HCT116 (cell line): ENCODE measurements at regions not wholly inside any gene's neighbourhood (a gene's known extent, or its start where the extent isn't known, plus 50 kb on each side); places are given as distances from the start of the nearest gene placed in this dataset.

Source experiments
- ATAC-seq: fragments of 200-7000 bp; cut with Tn5 transposase; 2 replicates; pipeline ENCODE4 v1.9.1; 2020; ENCODE audit warnings: mild to moderate bottlenecking, moderate library complexity
- BruUV-seq: library from RNA; stranded (reverse); fragments of 400-500 nt; replicated peaks from 2 replicates; lab custom pipeline; 2021; lab: Mats Ljungman, UMichigan
- CTCF ChIA-PET: fragments of 300-600 bp; sonication (Branson Sonifier 250); formaldehyde crosslinking; loops from one replicate; lab custom pipeline; 2021; ENCODE audit warnings: antibody characterized with exemption; lab: Charles Lee
- POLR2A ChIA-PET: fragments of 300-600, 350-600 bp; sonication (Branson Sonifier 250); formaldehyde crosslinking; loops from one replicate; lab custom pipeline; 2021; ENCODE audit warnings: antibody characterized with exemption; lab: Charles Lee
- RAD21 ChIA-PET, 2 experiments: fragments of 300-600 bp; sonication (Branson Sonifier 250); formaldehyde crosslinking; loops; one replicate each; lab custom pipeline; 2023; ENCODE audit warnings: low total read pairs in 2 of 2; ENCODE audit not compliant: uncharacterized antibody in 2 of 2, unreplicated experiment in 2 of 2, low non-redundant PET in 1 of 2; lab: Charles Lee
- DNase-seq: peaks from one replicate; pipeline ENCODE4 v3.0.0-alpha.2; 2010; ENCODE audit warnings: low read depth, low spot score
- H2AFZ ChIP-seq: fragments of 200-600 bp; shearing (Covaris generic), sonication (generic); 2 replicates; pipeline ENCODE4 v1.6.1; 2017; ENCODE audit warnings: low read depth, mixed run types, mixed read lengths, antibody characterized with exemption, low read length; ENCODE audit not compliant: poor library complexity, severe bottlenecking
- H3K27ac ChIP-seq: 2 replicates; pipeline ENCODE4 v1.5.1; 2012; ENCODE audit warnings: low read depth, low read length
- H3K27me3 ChIP-seq: fragments of 200-600 bp; sonication (generic); 2 replicates; pipeline ENCODE4 v1.6.1; 2016; ENCODE audit warnings: mixed run types, low read length, mixed read lengths; ENCODE audit not compliant: insufficient read depth
- H3K36me3 ChIP-seq, 2 experiments: fragments of 200-500 bp in 1 of 2; fragments of 200-600 bp in 1 of 2; sonication (Bioruptor generic) in 1 of 2; sonication (generic) in 1 of 2; 2 replicates each; pipeline versions ENCODE4 v1.5.1 to v1.6.1; 2014 to 2016; ENCODE audit warnings: low read length in 2 of 2, inconsistent platforms in 1 of 2, mixed read lengths in 1 of 2, mixed run types in 1 of 2; ENCODE audit not compliant: insufficient read depth in 2 of 2, control insufficient read depth in 1 of 2
- H3K4me1 ChIP-seq, 2 experiments: fragments of 200-600 bp in 1 of 2; sonication (generic) in 1 of 2; 2 replicates each; pipeline versions ENCODE4 v1.5.1 to v1.6.1; 2012 to 2017; ENCODE audit warnings: low read length in 2 of 2, inconsistent platforms in 1 of 2, mild to moderate bottlenecking in 1 of 2, mixed read lengths in 1 of 2, mixed run types in 1 of 2, moderate library complexity in 1 of 2; ENCODE audit not compliant: insufficient read depth in 2 of 2, control insufficient read depth in 1 of 2
- H3K4me2 ChIP-seq: fragments of 200-600 bp; sonication (generic); 2 replicates; pipeline ENCODE4 v1.6.1; 2017; ENCODE audit warnings: mixed run types, low read length, mixed read lengths
- H3K4me3 ChIP-seq, 2 experiments: fragments of 200-600 bp in 1 of 2; sonication (generic) in 1 of 2; replicated peaks in 1 of 2; 2 replicates each; pipeline ENCODE4 v1.5.1; 2011 to 2016; ENCODE audit warnings: low read length in 2 of 2, control low read depth in 1 of 2, low read depth in 1 of 2, mild to moderate bottlenecking in 1 of 2, mixed read lengths in 1 of 2, mixed run types in 1 of 2
- H3K79me2 ChIP-seq: fragments of 200-600 bp; sonication (generic); 2 replicates; pipeline ENCODE4 v1.6.1; 2017; ENCODE audit warnings: mild to moderate bottlenecking, mixed run types, low read length, moderate library complexity, mixed read lengths; ENCODE audit not compliant: insufficient read depth
- H3K9ac ChIP-seq: fragments of 200-600 bp; sonication (generic); 2 replicates; pipeline ENCODE4 v1.6.1; 2016; ENCODE audit warnings: low read length, mixed read lengths
- H3K9me2 ChIP-seq: fragments of 200-600 bp; sonication (generic), shearing (Covaris generic); 2 replicates; pipeline ENCODE4 v1.6.1; 2017; ENCODE audit warnings: mixed run types, mild to moderate bottlenecking, moderate library complexity; ENCODE audit not compliant: insufficient read depth
- H3K9me3 ChIP-seq, 2 experiments: fragments of 200-500 bp in 1 of 2; fragments of 200-600 bp in 1 of 2; sonication (Bioruptor generic) in 1 of 2; sonication (generic) in 1 of 2; 2 replicates each; pipeline ENCODE4 v1.6.1; 2014 to 2017; ENCODE audit warnings: low read length in 2 of 2, mixed read lengths in 2 of 2, inconsistent platforms in 1 of 2, low read depth in 1 of 2, mild to moderate bottlenecking in 1 of 2, mixed run types in 1 of 2, moderate library complexity in 1 of 2; ENCODE audit not compliant: control insufficient read depth in 1 of 2, insufficient read depth in 1 of 2
- H4K20me1 ChIP-seq: fragments of 200-600 bp; sonication (generic), shearing (Covaris generic); 2 replicates; pipeline ENCODE4 v1.6.1; 2017; ENCODE audit warnings: mixed run types, mild to moderate bottlenecking, moderate library complexity; ENCODE audit not compliant: insufficient read depth
- CBX3 ChIP-seq: IDR thresholded peaks from 2 replicates; pipeline ENCODE4 v1.6.1; 2012; ENCODE audit warnings: low read depth
- CEBPB ChIP-seq: IDR thresholded peaks from 2 replicates; pipeline ENCODE4 v1.6.1; 2012; ENCODE audit warnings: low read depth
- EGR1 ChIP-seq: IDR thresholded peaks from 2 replicates; pipeline ENCODE4 v1.6.1; 2012; ENCODE audit warnings: low read depth
- EZH2 ChIP-seq: fragments of 200-600 bp; sonication (generic); IDR thresholded peaks from 2 replicates; pipeline ENCODE4 v1.6.1; 2017; ENCODE audit warnings: antibody characterized with exemption, mixed run types
- RAD21 ChIP-seq: IDR thresholded peaks from 2 replicates; pipeline ENCODE4 v1.6.1; 2012; ENCODE audit warnings: low read depth, mild to moderate bottlenecking
- SRF ChIP-seq: IDR thresholded peaks from 2 replicates; pipeline ENCODE4 v1.6.1; 2012; ENCODE audit warnings: low read depth
- TCF7L2 ChIP-seq: IDR thresholded peaks from 2 replicates; pipeline ENCODE4 v1.7.0; 2011; ENCODE audit warnings: borderline replicate concordance, inconsistent platforms; ENCODE audit not compliant: insufficient read depth, insufficient read length; ENCODE audit errors: extremely low read depth
- ZFX ChIP-seq: fragments of 450-650 bp; IDR thresholded peaks from 2 replicates; pipeline ENCODE4 v1.6.1; 2017
- ZNF274 ChIP-seq: fragments of 200-500 bp; sonication (Bioruptor generic); IDR thresholded peaks from 2 replicates; pipeline ENCODE4 v1.6.1; 2014; ENCODE audit warnings: mild to moderate bottlenecking, low read depth, low read length, inconsistent platforms
- intact Hi-C: fragments of 100-400 bp; cut with micrococcal nuclease; formaldehyde crosslinking; loops from 2 replicates; pipeline ENCODE4 v1.10.0; 2022
- TF ChIP-seq, protein P1 (sequence below): IDR thresholded peaks from 2 replicates; pipeline ENCODE4 v1.6.1; 2011; ENCODE audit warnings: mild to moderate bottlenecking, low read length, moderate library complexity; ENCODE audit not compliant: insufficient replicate concordance; ENCODE audit errors: extremely low read depth
- TF ChIP-seq, protein P2 (sequence below): IDR thresholded peaks from 2 replicates; pipeline ENCODE4 v1.6.1; 2012; ENCODE audit warnings: low read depth
- TF ChIP-seq, protein P3 (sequence below): IDR thresholded peaks from 2 replicates; pipeline ENCODE4 v1.6.1; 2012

DNA sequence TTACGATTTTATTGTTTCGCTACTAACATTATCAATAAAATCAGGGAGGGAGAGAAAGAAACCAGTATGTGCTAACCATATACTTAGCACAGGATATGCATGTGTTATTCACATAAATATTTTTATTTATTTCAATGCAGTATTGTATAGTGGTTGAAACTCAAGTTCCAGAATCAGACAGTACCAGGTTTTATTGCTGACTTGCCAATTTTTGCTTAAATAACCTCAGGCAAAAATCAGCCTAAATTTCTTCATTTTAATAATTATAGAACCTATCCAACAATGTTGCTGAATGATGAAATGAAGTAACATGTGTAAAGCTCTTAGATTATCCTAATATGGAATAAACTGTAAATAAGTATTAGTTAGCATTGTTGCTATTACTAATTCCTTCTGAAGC lies 61.4 kb upstream of the LRRC7 start:
- Histone ChIP-seq H3K4me3 (no peak overlapping the region), H3K27ac (no peak overlapping the region), H3K36me3 (no peaks in the 10 kb centered on the region), H3K27me3 (peaks cover 18% of the 10 kb centered on the region; the same call in 1 of the 2 replicates), H3K9ac (no peak overlapping the region), H4K20me1 (no peaks in the 10 kb centered on the region), H3K4me1 (no peaks in the 10 kb centered on the region), H3K9me3 (no peaks in the 10 kb centered on the region), H2AFZ (no peak overlapping the region), H3K4me2 (no peak overlapping the region), H3K9me2 (no peaks in the 10 kb centered on the region), H3K79me2 (no peaks in the 10 kb centered on the region)
- RAD21 ChIA-PET, result no interaction called here
- POLR2A ChIA-PET, result no interaction called here
- TF ChIP-seq RAD21 (no peak), CBX3 (no peak), EGR1 (no peak), CEBPB (no peak), ZNF274 (no peak), ZFX (no peak), SRF (no peak), EZH2 (no peak), TCF7L2 (no peak)
- TF ChIP-seq, protein P1, sequence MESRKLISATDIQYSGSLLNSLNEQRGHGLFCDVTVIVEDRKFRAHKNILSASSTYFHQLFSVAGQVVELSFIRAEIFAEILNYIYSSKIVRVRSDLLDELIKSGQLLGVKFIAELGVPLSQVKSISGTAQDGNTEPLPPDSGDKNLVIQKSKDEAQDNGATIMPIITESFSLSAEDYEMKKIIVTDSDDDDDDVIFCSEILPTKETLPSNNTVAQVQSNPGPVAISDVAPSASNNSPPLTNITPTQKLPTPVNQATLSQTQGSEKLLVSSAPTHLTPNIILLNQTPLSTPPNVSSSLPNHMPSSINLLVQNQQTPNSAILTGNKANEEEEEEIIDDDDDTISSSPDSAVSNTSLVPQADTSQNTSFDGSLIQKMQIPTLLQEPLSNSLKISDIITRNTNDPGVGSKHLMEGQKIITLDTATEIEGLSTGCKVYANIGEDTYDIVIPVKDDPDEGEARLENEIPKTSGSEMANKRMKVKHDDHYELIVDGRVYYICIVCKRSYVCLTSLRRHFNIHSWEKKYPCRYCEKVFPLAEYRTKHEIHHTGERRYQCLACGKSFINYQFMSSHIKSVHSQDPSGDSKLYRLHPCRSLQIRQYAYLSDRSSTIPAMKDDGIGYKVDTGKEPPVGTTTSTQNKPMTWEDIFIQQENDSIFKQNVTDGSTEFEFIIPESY, result no peak
- TF ChIP-seq, protein P2, sequence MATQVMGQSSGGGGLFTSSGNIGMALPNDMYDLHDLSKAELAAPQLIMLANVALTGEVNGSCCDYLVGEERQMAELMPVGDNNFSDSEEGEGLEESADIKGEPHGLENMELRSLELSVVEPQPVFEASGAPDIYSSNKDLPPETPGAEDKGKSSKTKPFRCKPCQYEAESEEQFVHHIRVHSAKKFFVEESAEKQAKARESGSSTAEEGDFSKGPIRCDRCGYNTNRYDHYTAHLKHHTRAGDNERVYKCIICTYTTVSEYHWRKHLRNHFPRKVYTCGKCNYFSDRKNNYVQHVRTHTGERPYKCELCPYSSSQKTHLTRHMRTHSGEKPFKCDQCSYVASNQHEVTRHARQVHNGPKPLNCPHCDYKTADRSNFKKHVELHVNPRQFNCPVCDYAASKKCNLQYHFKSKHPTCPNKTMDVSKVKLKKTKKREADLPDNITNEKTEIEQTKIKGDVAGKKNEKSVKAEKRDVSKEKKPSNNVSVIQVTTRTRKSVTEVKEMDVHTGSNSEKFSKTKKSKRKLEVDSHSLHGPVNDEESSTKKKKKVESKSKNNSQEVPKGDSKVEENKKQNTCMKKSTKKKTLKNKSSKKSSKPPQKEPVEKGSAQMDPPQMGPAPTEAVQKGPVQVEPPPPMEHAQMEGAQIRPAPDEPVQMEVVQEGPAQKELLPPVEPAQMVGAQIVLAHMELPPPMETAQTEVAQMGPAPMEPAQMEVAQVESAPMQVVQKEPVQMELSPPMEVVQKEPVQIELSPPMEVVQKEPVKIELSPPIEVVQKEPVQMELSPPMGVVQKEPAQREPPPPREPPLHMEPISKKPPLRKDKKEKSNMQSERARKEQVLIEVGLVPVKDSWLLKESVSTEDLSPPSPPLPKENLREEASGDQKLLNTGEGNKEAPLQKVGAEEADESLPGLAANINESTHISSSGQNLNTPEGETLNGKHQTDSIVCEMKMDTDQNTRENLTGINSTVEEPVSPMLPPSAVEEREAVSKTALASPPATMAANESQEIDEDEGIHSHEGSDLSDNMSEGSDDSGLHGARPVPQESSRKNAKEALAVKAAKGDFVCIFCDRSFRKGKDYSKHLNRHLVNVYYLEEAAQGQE, result no peak
- TF ChIP-seq, protein P3, sequence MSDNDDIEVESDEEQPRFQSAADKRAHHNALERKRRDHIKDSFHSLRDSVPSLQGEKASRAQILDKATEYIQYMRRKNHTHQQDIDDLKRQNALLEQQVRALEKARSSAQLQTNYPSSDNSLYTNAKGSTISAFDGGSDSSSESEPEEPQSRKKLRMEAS, result no peak
- ATAC-seq (no peak), DNase-seq (no peak)
- BruUV-seq, result no TSS peak
- intact Hi-C loops, result no loop called here
- CTCF ChIA-PET, result no interaction called here
